ENCODE measurements at regions not wholly inside any gene's neighbourhood (a gene's known extent, or its start where the extent isn't known, plus 50 kb on each side); places are given as distances from the start of the nearest gene placed in this dataset.
A peak's percentile ranks its signal among the peaks of the same experiment; 100 is the strongest.

GRCh38 chr2:22003270-22003669 lies 879.5 kb downstream of the TDRD15 start:
- H3K27ac ChIP-seq (ENCODE audit: low read depth, low read length): no peak overlapping the region
- no peaks in the 10 kb centered on the region for H3K27me3 ChIP-seq (ENCODE audit: control insufficient read depth, insufficient read depth, low read length)
- no peaks in the 10 kb centered on the region for H3K36me3 ChIP-seq (ENCODE audit: control insufficient read depth, insufficient read depth, low read length)
- H3K9ac ChIP-seq (ENCODE audit: low read length): no peak overlapping the region
- no peaks in the 10 kb centered on the region for H3K4me1 ChIP-seq (ENCODE audit: control insufficient read depth, insufficient read depth, low read length)
- no peak overlapping the region for H3K4me3 ChIP-seq (ENCODE audit: low read depth, low read length)
- H3K9me3 ChIP-seq (ENCODE audit: control insufficient read depth, insufficient read depth, low read depth, low read length): no peaks in the 10 kb centered on the region

GRCh38 chr2:22011048-22011447 lies 887.3 kb downstream of the TDRD15 start:
- H3K4me3 ChIP-seq (ENCODE audit: low read depth, low read length): no peak overlapping the region
- no peaks in the 10 kb centered on the region for H3K36me3 ChIP-seq (ENCODE audit: control insufficient read depth, insufficient read depth, low read length)
- H3K9me3 ChIP-seq (ENCODE audit: control insufficient read depth, insufficient read depth, low read depth, low read length): no peaks in the 10 kb centered on the region
- H3K27me3 ChIP-seq (ENCODE audit: control insufficient read depth, insufficient read depth, low read length): no peaks in the 10 kb centered on the region
- H3K9ac ChIP-seq (ENCODE audit: low read length): no peak overlapping the region
- peaks cover 9% of the 10 kb centered on the region for H3K4me1 ChIP-seq (ENCODE audit: control insufficient read depth, insufficient read depth, low read length)
- H3K27ac ChIP-seq (ENCODE audit: low read depth, low read length): no peak overlapping the region

GRCh38 chr2:22020091-22020742 lies 896.4 kb downstream of the TDRD15 start:
- no peaks in the 10 kb centered on the region for H3K36me3 ChIP-seq (ENCODE audit: control insufficient read depth, insufficient read depth, low read length)
- no peak overlapping the region for H3K27ac ChIP-seq (ENCODE audit: low read depth, low read length)
- no peak overlapping the region for H3K9ac ChIP-seq (ENCODE audit: low read length)
- H3K9me3 ChIP-seq (ENCODE audit: control insufficient read depth, insufficient read depth, low read depth, low read length): no peaks in the 10 kb centered on the region
- peaks cover 18% of the 10 kb centered on the region for H3K4me1 ChIP-seq (ENCODE audit: control insufficient read depth, insufficient read depth, low read length)
- H3K27me3 ChIP-seq (ENCODE audit: control insufficient read depth, insufficient read depth, low read length): no peaks in the 10 kb centered on the region
- H3K4me3 ChIP-seq (ENCODE audit: low read depth, low read length): no peak overlapping the region

GRCh38 chr2:22027345-22028005 lies 903.7 kb downstream of the TDRD15 start:
- no peak overlapping the region for H3K9ac ChIP-seq (ENCODE audit: low read length)
- no peak overlapping the region for H3K27ac ChIP-seq (ENCODE audit: low read depth, low read length)
- H3K9me3 ChIP-seq (ENCODE audit: control insufficient read depth, insufficient read depth, low read depth, low read length): no peaks in the 10 kb centered on the region
- no peaks in the 10 kb centered on the region for H3K4me1 ChIP-seq (ENCODE audit: control insufficient read depth, insufficient read depth, low read length)
- no peaks in the 10 kb centered on the region for H3K36me3 ChIP-seq (ENCODE audit: control insufficient read depth, insufficient read depth, low read length)
- H3K27me3 ChIP-seq (ENCODE audit: control insufficient read depth, insufficient read depth, low read length): no peaks in the 10 kb centered on the region
- no peak overlapping the region for H3K4me3 ChIP-seq (ENCODE audit: low read depth, low read length)

- H3K9me3 ChIP-seq (ENCODE audit: control insufficient read depth, insufficient read depth, low read depth, low read length): peaks cover 4% of the 10 kb centered on the region; the same call in 1 of the 2 replicates
- no peak overlapping the region for H3K27ac ChIP-seq (ENCODE audit: low read depth, low read length)
- H3K9ac ChIP-seq (ENCODE audit: low read length): no peak overlapping the region
- no peaks in the 10 kb centered on the region for H3K36me3 ChIP-seq (ENCODE audit: control insufficient read depth, insufficient read depth, low read length)
- no peaks in the 10 kb centered on the region for H3K27me3 ChIP-seq (ENCODE audit: control insufficient read depth, insufficient read depth, low read length)
- no peaks in the 10 kb centered on the region; the same call in 1 of the 2 replicates for H3K4me1 ChIP-seq (ENCODE audit: control insufficient read depth, insufficient read depth, low read length)
- H3K4me3 ChIP-seq (ENCODE audit: low read depth, low read length): no peak overlapping the region
These were observed 911.6 kb downstream of the TDRD15 start for GRCh38 chr2:22035361-22035830.

- H3K27me3 ChIP-seq (ENCODE audit: control insufficient read depth, insufficient read depth, low read length): no peaks in the 10 kb centered on the region
- H3K4me1 ChIP-seq (ENCODE audit: control insufficient read depth, insufficient read depth, low read length): no peaks in the 10 kb centered on the region; the same call in 1 of the 2 replicates
- peaks cover 4% of the 10 kb centered on the region; the same call in 1 of the 2 replicates for H3K9me3 ChIP-seq (ENCODE audit: control insufficient read depth, insufficient read depth, low read depth, low read length)
- H3K4me3 ChIP-seq (ENCODE audit: low read depth, low read length): no peak overlapping the region; the same call in 1 of the 2 replicates
- peak overlapping the region; percentile 62; the same call in 1 of the 2 replicates for H3K27ac ChIP-seq (ENCODE audit: low read depth, low read length)
- H3K36me3 ChIP-seq (ENCODE audit: control insufficient read depth, insufficient read depth, low read length): no peaks in the 10 kb centered on the region
- no peak overlapping the region for H3K9ac ChIP-seq (ENCODE audit: low read length)
These were observed 913.5 kb downstream of the TDRD15 start for GRCh38 chr2:22037274-22037673.

GRCh38 chr2:22043784-22044183 lies 920.0 kb downstream of the TDRD15 start:
- no peak overlapping the region for H3K9ac ChIP-seq (ENCODE audit: low read length)
- no peak overlapping the region for H3K27ac ChIP-seq (ENCODE audit: low read depth, low read length)
- no peaks in the 10 kb centered on the region for H3K27me3 ChIP-seq (ENCODE audit: control insufficient read depth, insufficient read depth, low read length)
- H3K36me3 ChIP-seq (ENCODE audit: control insufficient read depth, insufficient read depth, low read length): no peaks in the 10 kb centered on the region
- H3K4me1 ChIP-seq (ENCODE audit: control insufficient read depth, insufficient read depth, low read length): no peaks in the 10 kb centered on the region
- H3K4me3 ChIP-seq (ENCODE audit: low read depth, low read length): no peak overlapping the region
- H3K9me3 ChIP-seq (ENCODE audit: control insufficient read depth, insufficient read depth, low read depth, low read length): peaks cover 4% of the 10 kb centered on the region; the same call in 1 of the 2 replicates

- no peaks in the 10 kb centered on the region for H3K36me3 ChIP-seq (ENCODE audit: control insufficient read depth, insufficient read depth, low read length)
- no peaks in the 10 kb centered on the region for H3K9me3 ChIP-seq (ENCODE audit: control insufficient read depth, insufficient read depth, low read depth, low read length)
- no peak overlapping the region for H3K9ac ChIP-seq (ENCODE audit: low read length)
- H3K4me1 ChIP-seq (ENCODE audit: control insufficient read depth, insufficient read depth, low read length): no peaks in the 10 kb centered on the region
- no peak overlapping the region for H3K27ac ChIP-seq (ENCODE audit: low read depth, low read length)
- no peaks in the 10 kb centered on the region for H3K27me3 ChIP-seq (ENCODE audit: control insufficient read depth, insufficient read depth, low read length)
- no peak overlapping the region for H3K4me3 ChIP-seq (ENCODE audit: low read depth, low read length)
These were observed 932.2 kb downstream of the TDRD15 start for GRCh38 chr2:22055784-22056620.

- Histone ChIP-seq H3K4me1 (ENCODE audit: control insufficient read depth, insufficient read depth, low read length) (no peaks in the 10 kb centered on the region), H3K27me3 (ENCODE audit: control insufficient read depth, insufficient read depth, low read length) (no peaks in the 10 kb centered on the region), H3K36me3 (ENCODE audit: control insufficient read depth, insufficient read depth, low read length) (no peaks in the 10 kb centered on the region), H3K9ac (ENCODE audit: low read length) (no peak overlapping the region), H3K27ac (ENCODE audit: low read depth, low read length) (no peak overlapping the region), H3K9me3 (ENCODE audit: control insufficient read depth, insufficient read depth, low read depth, low read length) (no peaks in the 10 kb centered on the region), H3K4me3 (ENCODE audit: low read depth, low read length) (no peak overlapping the region)
These were observed 932.9 kb downstream of the TDRD15 start for GRCh38 chr2:22056621-22057132.

GRCh38 chr2:22062679-22063078 lies 938.9 kb downstream of the TDRD15 start:
- Histone ChIP-seq H3K4me1 (ENCODE audit: control insufficient read depth, insufficient read depth, low read length) (no peaks in the 10 kb centered on the region), H3K27me3 (ENCODE audit: control insufficient read depth, insufficient read depth, low read length) (no peaks in the 10 kb centered on the region), H3K9ac (ENCODE audit: low read length) (no peak overlapping the region), H3K9me3 (ENCODE audit: control insufficient read depth, insufficient read depth, low read depth, low read length) (peaks cover 10% of the 10 kb centered on the region), H3K27ac (ENCODE audit: low read depth, low read length) (no peak overlapping the region), H3K36me3 (ENCODE audit: control insufficient read depth, insufficient read depth, low read length) (no peaks in the 10 kb centered on the region), H3K4me3 (ENCODE audit: low read depth, low read length) (no peak overlapping the region)

Data from HUES6 (cell line).